Trophoblast cell (in vitro differentiated cells and primary cell): ENCODE measurements at regions not wholly inside any gene's neighbourhood (a gene's known extent, or its start where the extent isn't known, plus 50 kb on each side); places are given as distances from the start of the nearest gene placed in this dataset.

Experiments
- DNase-seq, 2 donors: peaks; one replicate each; pipeline ENCODE4 v3.0.0-alpha.2; 2016
- H2AFZ ChIP-seq: 2 replicates; pipeline ENCODE4 v1.6.1; 2013; ENCODE audit warnings: low read length, moderate library complexity, mild to moderate bottlenecking; ENCODE audit not compliant: insufficient read depth, poor library complexity
- H2AK5ac ChIP-seq: 2 replicates; pipeline ENCODE4 v1.6.1; 2013; ENCODE audit warnings: mild to moderate bottlenecking, low read length
- H2BK120ac ChIP-seq: 2 replicates; pipeline ENCODE4 v1.6.1; 2013; ENCODE audit warnings: low read length, mild to moderate bottlenecking, moderate library complexity; ENCODE audit not compliant: insufficient read depth, poor library complexity
- H2BK12ac ChIP-seq: 2 replicates; pipeline ENCODE4 v1.6.1; 2013; ENCODE audit warnings: mild to moderate bottlenecking, low read length, moderate library complexity
- H2BK5ac ChIP-seq: 2 replicates; pipeline ENCODE4 v1.6.1; 2013; ENCODE audit warnings: low read length, low read depth, moderate library complexity, mild to moderate bottlenecking; ENCODE audit not compliant: poor library complexity
- H3K14ac ChIP-seq: 2 replicates; pipeline ENCODE4 v1.6.1; 2013; ENCODE audit warnings: mild to moderate bottlenecking, low read length
- H3K18ac ChIP-seq: 2 replicates; pipeline ENCODE4 v1.6.1; 2013; ENCODE audit warnings: mild to moderate bottlenecking, low read length
- H3K23ac ChIP-seq: 2 replicates; pipeline ENCODE4 v1.6.1; 2013; ENCODE audit warnings: low read length
- H3K27ac ChIP-seq: 2 replicates; pipeline ENCODE4 v1.5.1; 2013; ENCODE audit warnings: low read depth, mild to moderate bottlenecking, inconsistent platforms, low read length, moderate library complexity
- H3K27me3 ChIP-seq: 2 replicates; pipeline ENCODE4 v1.6.1; 2013; ENCODE audit warnings: inconsistent platforms, mild to moderate bottlenecking, low read length, moderate library complexity; ENCODE audit not compliant: insufficient read depth
- H3K36me3 ChIP-seq, 2 experiments: 1 replicate in 1 of 2; 2 replicates in 1 of 2; pipeline ENCODE4 v1.6.1; 2013; ENCODE audit warnings: low read length in 2 of 2, mild to moderate bottlenecking in 2 of 2, moderate library complexity in 1 of 2; ENCODE audit not compliant: insufficient read depth in 2 of 2, control insufficient read depth in 1 of 2
- H3K4ac ChIP-seq: 2 replicates; pipeline ENCODE4 v1.6.1; 2013; ENCODE audit warnings: low read depth, mild to moderate bottlenecking, low read length, moderate library complexity
- H3K4me1 ChIP-seq, 2 experiments: 1 replicate in 1 of 2; 2 replicates in 1 of 2; pipeline ENCODE4 v1.6.1; 2013; ENCODE audit warnings: low read length in 2 of 2, mild to moderate bottlenecking in 2 of 2, moderate library complexity in 1 of 2; ENCODE audit not compliant: insufficient read depth in 2 of 2, control insufficient read depth in 1 of 2
- H3K4me2 ChIP-seq: 2 replicates; pipeline ENCODE4 v1.6.1; 2013; ENCODE audit warnings: inconsistent platforms, mild to moderate bottlenecking, low read length, moderate library complexity
- H3K4me3 ChIP-seq: 2 replicates; pipeline ENCODE4 v1.5.1; 2013; ENCODE audit warnings: mild to moderate bottlenecking, low read depth, low read length, inconsistent platforms
- H3K79me1 ChIP-seq: one replicate; pipeline ENCODE4 v1.6.1; 2013; ENCODE audit warnings: low read length
- H3K79me2 ChIP-seq: 2 replicates; pipeline ENCODE4 v1.6.1; 2013; ENCODE audit warnings: low read length, mild to moderate bottlenecking; ENCODE audit not compliant: control insufficient read depth, insufficient read depth, poor library complexity
- H3K9ac ChIP-seq: 2 replicates; pipeline ENCODE4 v1.6.1; 2013; ENCODE audit warnings: mild to moderate bottlenecking, low read length
- H3K9me3 ChIP-seq: 2 replicates; pipeline ENCODE4 v1.6.1; 2013; ENCODE audit warnings: low read depth, mild to moderate bottlenecking, control low read depth, inconsistent platforms, low read length; ENCODE audit not compliant: insufficient read depth
- H4K12ac ChIP-seq: 2 replicates; pipeline ENCODE4 v1.6.1; 2013; ENCODE audit warnings: low read depth, mild to moderate bottlenecking, low read length, moderate library complexity
- H4K8ac ChIP-seq: 2 replicates; pipeline ENCODE4 v1.6.1; 2013; ENCODE audit warnings: low read depth, mild to moderate bottlenecking, low read length, moderate library complexity
- H4K91ac ChIP-seq: one replicate; pipeline ENCODE4 v1.6.1; 2013; ENCODE audit warnings: low read depth, mild to moderate bottlenecking, low read length, moderate library complexity
- WGBS: extraction: QIAGEN DNeasy Blood & Tissue Kit; methylation state at CpG from one replicate; pipeline ENCODE4 v1.1.7; 2013; ENCODE audit warnings: missing lambda C conversion rate; ENCODE audit not compliant: insufficient read length, insufficient coverage; ENCODE audit errors: extremely low coverage; 5-methylcytosine and 5-hydroxymethylcytosine counted together

GRCh38 chr18:67041334-67041733 lies 437.4 kb upstream of the CDH19 start:
- no peak overlapping the region for H2AK5ac ChIP-seq
- H3K14ac ChIP-seq = no peak overlapping the region
- no peak overlapping the region for H4K8ac ChIP-seq
- no peak overlapping the region for H4K91ac ChIP-seq
- H3K79me2 ChIP-seq = no peaks in the 10 kb centered on the region
- peaks cover 4% of the 10 kb centered on the region for H3K9me3 ChIP-seq
- no peak overlapping the region for H3K23ac ChIP-seq
- H3K4me3 ChIP-seq = no peak overlapping the region
- no peak overlapping the region for H2BK120ac ChIP-seq
- no peak overlapping the region for H3K9ac ChIP-seq
- no CpG with 5 or more reads among the region's 2 CpGs for WGBS
- no peak overlapping the region for H3K4me2 ChIP-seq
- no peak overlapping the region for H4K12ac ChIP-seq
- no peak overlapping the region for H3K27ac ChIP-seq
- no peaks in the 10 kb centered on the region for H3K4me1 ChIP-seq
- H3K79me1 ChIP-seq = no peaks in the 10 kb centered on the region
- peaks cover 0 to 2% of the 10 kb centered on the region in 2 experiments for H3K36me3 ChIP-seq
- no peak overlapping the region for H2AFZ ChIP-seq
- no peak overlapping the region for H2BK5ac ChIP-seq
- H3K4ac ChIP-seq = no peak overlapping the region
- no peak overlapping the region for H2BK12ac ChIP-seq
- no peaks in the 10 kb centered on the region for H3K27me3 ChIP-seq
- H3K18ac ChIP-seq = no peak overlapping the region
- DNase-seq = no peak

- no peak overlapping the region for H2BK5ac ChIP-seq
- H4K8ac ChIP-seq = no peak overlapping the region
- no peak overlapping the region for H3K23ac ChIP-seq
- no peaks in the 10 kb centered on the region for H3K79me1 ChIP-seq
- no peaks in the 10 kb centered on the region for H3K9me3 ChIP-seq
- no peak overlapping the region for H3K4me2 ChIP-seq
- no peak overlapping the region for H3K4me3 ChIP-seq
- H3K4me1 ChIP-seq = no peaks in the 10 kb centered on the region
- no peak overlapping the region for H4K91ac ChIP-seq
- no peak overlapping the region for H3K27ac ChIP-seq
- no peak overlapping the region for H2BK12ac ChIP-seq
- no peak overlapping the region for H2BK120ac ChIP-seq
- no peak overlapping the region for H4K12ac ChIP-seq
- no peaks in the 10 kb centered on the region for H3K36me3 ChIP-seq
- no peak overlapping the region for H3K9ac ChIP-seq
- no peak overlapping the region for H2AK5ac ChIP-seq
- H3K79me2 ChIP-seq = no peaks in the 10 kb centered on the region
- H2AFZ ChIP-seq = no peak overlapping the region
- no peaks in the 10 kb centered on the region for H3K27me3 ChIP-seq
- WGBS = no CpG with 5 or more reads among the region's 4 CpGs
- no peak overlapping the region for H3K18ac ChIP-seq
- no peak overlapping the region for H3K14ac ChIP-seq
- no peak overlapping the region for H3K4ac ChIP-seq
- no peak for DNase-seq
These were observed 431.1 kb upstream of the CDH19 start for GRCh38 chr18:67035026-67035425.

- H3K9me3 ChIP-seq = no peaks in the 10 kb centered on the region
- H2BK12ac ChIP-seq = no peak overlapping the region
- H3K79me2 ChIP-seq = no peaks in the 10 kb centered on the region
- H4K91ac ChIP-seq = no peak overlapping the region
- no peak overlapping the region for H2AFZ ChIP-seq
- no peak overlapping the region for H3K4me2 ChIP-seq
- H3K79me1 ChIP-seq = no peaks in the 10 kb centered on the region
- no peak overlapping the region for H2BK5ac ChIP-seq
- H3K27ac ChIP-seq = no peak overlapping the region
- no peak overlapping the region for H3K18ac ChIP-seq
- no peaks in the 10 kb centered on the region for H3K36me3 ChIP-seq
- H3K14ac ChIP-seq = no peak overlapping the region
- H4K12ac ChIP-seq = no peak overlapping the region
- no peak overlapping the region for H3K23ac ChIP-seq
- H3K9ac ChIP-seq = no peak overlapping the region
- H2AK5ac ChIP-seq = no peak overlapping the region
- no peak overlapping the region for H2BK120ac ChIP-seq
- H3K4ac ChIP-seq = no peak overlapping the region
- no peak overlapping the region for H4K8ac ChIP-seq
- H3K27me3 ChIP-seq = no peaks in the 10 kb centered on the region
- no peak overlapping the region for H3K4me3 ChIP-seq
- H3K4me1 ChIP-seq = no peaks in the 10 kb centered on the region
- no peak for DNase-seq
These were observed 419.2 kb upstream of the CDH19 start for GRCh38 chr18:67023059-67023458.

- H2AFZ ChIP-seq = no peak overlapping the region
- H3K4ac ChIP-seq = no peak overlapping the region
- DNase-seq = peak in 1 of 2 donors; percentile 1
- no peaks in the 10 kb centered on the region for H3K79me2 ChIP-seq
- no peak overlapping the region for H2BK5ac ChIP-seq
- no peak overlapping the region for H3K14ac ChIP-seq
- H2BK12ac ChIP-seq = no peak overlapping the region
- H4K91ac ChIP-seq = no peak overlapping the region
- no peaks in the 10 kb centered on the region for H3K4me1 ChIP-seq
- H3K27ac ChIP-seq = no peak overlapping the region
- H3K4me3 ChIP-seq = no peak overlapping the region
- no peaks in the 10 kb centered on the region for H3K27me3 ChIP-seq
- no peak overlapping the region for H2AK5ac ChIP-seq
- no peak overlapping the region for H3K4me2 ChIP-seq
- H4K12ac ChIP-seq = no peak overlapping the region
- no peaks in the 10 kb centered on the region for H3K36me3 ChIP-seq
- H3K23ac ChIP-seq = no peak overlapping the region
- H4K8ac ChIP-seq = no peak overlapping the region
- H2BK120ac ChIP-seq = no peak overlapping the region
- no peak overlapping the region for H3K18ac ChIP-seq
- H3K9me3 ChIP-seq = no peaks in the 10 kb centered on the region
- no peaks in the 10 kb centered on the region for H3K79me1 ChIP-seq
- no peak overlapping the region for H3K9ac ChIP-seq
These were observed 407.0 kb upstream of the CDH19 start for GRCh38 chr18:67010919-67011318.

- H3K79me1 ChIP-seq = no peaks in the 10 kb centered on the region
These were observed 404.1 kb upstream of the CDH19 start for GRCh38 chr18:67007999-67008398.

More at GRCh38 chr18:67007999-67008398, 404.1 kb upstream of the CDH19 start:
- no peaks in the 10 kb centered on the region for H3K4me1 ChIP-seq
- no peak overlapping the region for H2AFZ ChIP-seq
- H3K4me3 ChIP-seq = no peak overlapping the region
- H2BK120ac ChIP-seq = no peak overlapping the region
- H2AK5ac ChIP-seq = no peak overlapping the region
- H4K8ac ChIP-seq = no peak overlapping the region
- H3K9ac ChIP-seq = no peak overlapping the region
- H3K14ac ChIP-seq = no peak overlapping the region
- no peak overlapping the region for H3K4ac ChIP-seq
- no peaks in the 10 kb centered on the region for H3K36me3 ChIP-seq
- no peak overlapping the region for H4K12ac ChIP-seq
- H3K4me2 ChIP-seq = no peak overlapping the region
- no peaks in the 10 kb centered on the region for H3K9me3 ChIP-seq
- H2BK12ac ChIP-seq = no peak overlapping the region
- no peaks in the 10 kb centered on the region for H3K79me2 ChIP-seq
- no peak overlapping the region for H2BK5ac ChIP-seq
- H3K23ac ChIP-seq = no peak overlapping the region
- H3K18ac ChIP-seq = no peak overlapping the region
- no peak for DNase-seq
- no peak overlapping the region for H4K91ac ChIP-seq
- no CpG with 5 or more reads among the region's 1 CpG for WGBS
- H3K27ac ChIP-seq = no peak overlapping the region
- no peaks in the 10 kb centered on the region for H3K27me3 ChIP-seq
